ENCODE measurements at regions not wholly inside any gene's neighbourhood (a gene's known extent, or its start where the extent isn't known, plus 50 kb on each side); places are given as distances from the start of the nearest gene placed in this dataset.

- H3K27ac ChIP-seq = no peak overlapping the region
- ATAC-seq = no peak
- no peaks in the 10 kb centered on the region for H3K4me1 ChIP-seq
- no peaks in the 10 kb centered on the region for H3K36me3 ChIP-seq
- no peak overlapping the region for H3K4me3 ChIP-seq
- no peak for TF ChIP-seq CTCF (IDR thresholded peaks at IDR 0.05)
- intact Hi-C loops (cut with DNase I) = no loop called here
- no peak for DNase-seq
- H3K9me3 ChIP-seq = no peaks in the 10 kb centered on the region
- no peaks in the 10 kb centered on the region for H3K27me3 ChIP-seq
These were observed 295.1 kb downstream of the FOXG1 start for GRCh38 chr14:29061702-29062101.

- no peak for TF ChIP-seq CTCF (IDR thresholded peaks at IDR 0.05)
- intact Hi-C loops (cut with DNase I) = no loop called here
- H3K27me3 ChIP-seq = no peaks in the 10 kb centered on the region
- H3K36me3 ChIP-seq = no peaks in the 10 kb centered on the region
- DNase-seq (no peak), ATAC-seq (no peak)
- H3K4me3 ChIP-seq = no peak overlapping the region
- no peak overlapping the region for H3K27ac ChIP-seq
- H3K4me1 ChIP-seq = no peaks in the 10 kb centered on the region
- no peaks in the 10 kb centered on the region for H3K9me3 ChIP-seq
These were observed 295.9 kb downstream of the FOXG1 start for GRCh38 chr14:29062466-29062865.

GRCh38 chr14:29062976-29063375 lies 296.4 kb downstream of the FOXG1 start:
- Histone ChIP-seq H3K36me3 (no peaks in the 10 kb centered on the region), H3K27ac (no peak overlapping the region), H3K4me1 (no peaks in the 10 kb centered on the region), H3K9me3 (no peaks in the 10 kb centered on the region), H3K27me3 (no peaks in the 10 kb centered on the region), H3K4me3 (no peak overlapping the region)
- ATAC-seq (no peak), DNase-seq (no peak)
- intact Hi-C loops (cut with DNase I) = no loop called here
- no peak for TF ChIP-seq CTCF (IDR thresholded peaks at IDR 0.05)

- Histone ChIP-seq H3K27me3 (no peaks in the 10 kb centered on the region), H3K9me3 (no peaks in the 10 kb centered on the region), H3K4me3 (no peak overlapping the region), H3K4me1 (no peaks in the 10 kb centered on the region), H3K36me3 (no peaks in the 10 kb centered on the region), H3K27ac (no peak overlapping the region)
- intact Hi-C loops (cut with DNase I) = no loop called here
- ATAC-seq (no peak), DNase-seq (no peak)
- no peak for TF ChIP-seq CTCF (IDR thresholded peaks at IDR 0.05)
These were observed 297.8 kb downstream of the FOXG1 start for GRCh38 chr14:29064305-29064900.

GRCh38 chr14:29069228-29069627 lies 302.6 kb downstream of the FOXG1 start:
- H3K27me3 ChIP-seq = no peaks in the 10 kb centered on the region
- intact Hi-C loops (cut with DNase I) = no loop called here
- no peak overlapping the region for H3K27ac ChIP-seq
- no peak for ATAC-seq
- no peaks in the 10 kb centered on the region for H3K4me1 ChIP-seq
- H3K4me3 ChIP-seq = no peak overlapping the region
- no peak for TF ChIP-seq CTCF (IDR thresholded peaks at IDR 0.05)
- DNase-seq = no peak
- peaks cover 0 to 4% of the 10 kb centered on the region in 2 donors for H3K9me3 ChIP-seq
- no peaks in the 10 kb centered on the region for H3K36me3 ChIP-seq

All from left lung (tissue), 4 donors.